HEK293 (cell line): ENCODE measurements at regions not wholly inside any gene's neighbourhood (a gene's known extent, or its start where the extent isn't known, plus 50 kb on each side); places are given as distances from the start of the nearest gene placed in this dataset.

ENCODE experiments used
- CTCF ChIA-PET: fragments of 350-600 bp; formaldehyde crosslinking; extraction: SDS; loops from one replicate; lab custom pipeline; 2021; ENCODE audit warnings: antibody characterized with exemption; lab: Yijun Ruan, JAX
- POLR2A ChIA-PET: fragments of 300-600 bp; formaldehyde crosslinking; extraction: SDS; loops from one replicate; lab custom pipeline; 2020; ENCODE audit warnings: antibody characterized with exemption, inconsistent platforms; lab: Yijun Ruan, JAX
- H3K27ac ChIP-seq: fragments of 200-500 bp; sonication (Bioruptor generic); 2 replicates; pipeline ENCODE4 v1.5.1; 2014; ENCODE audit warnings: low read depth, low read length, control low read depth, inconsistent platforms; ENCODE audit errors: extremely low read depth
- H3K36me3 ChIP-seq, 2 experiments: fragments of 200-500 bp in 1 of 2; sonication (Bioruptor generic) in 1 of 2; 1 replicate in 1 of 2; 2 replicates in 1 of 2; pipeline ENCODE4 v1.5.1; 2014 to 2017; ENCODE audit warnings: inconsistent platforms in 2 of 2, low read length in 2 of 2; ENCODE audit not compliant: control insufficient read depth in 2 of 2, insufficient read depth in 1 of 2
- H3K4me1 ChIP-seq: fragments of 200-500 bp; sonication (Bioruptor generic); 2 replicates; pipeline ENCODE4 v1.5.1; 2014; ENCODE audit warnings: mild to moderate bottlenecking, low read length, inconsistent platforms; ENCODE audit not compliant: control insufficient read depth, insufficient read depth
- H3K4me3 ChIP-seq: 2 replicates; pipeline ENCODE4 v1.5.1; 2011; ENCODE audit warnings: low read depth, mild to moderate bottlenecking, control low read depth, low read length, moderate library complexity
- H3K9me3 ChIP-seq: fragments of 200-500 bp; sonication (Bioruptor generic); 2 replicates; pipeline ENCODE4 v1.5.1; 2014; ENCODE audit warnings: low read depth, low read length, inconsistent platforms; ENCODE audit not compliant: control insufficient read depth, insufficient read depth
- ATF2 ChIP-seq: fragments of 450-650 bp; formaldehyde crosslinking; IDR thresholded peaks from 2 replicates; pipeline ENCODE4 v1.5.1; 2016; ENCODE audit warnings: missing biosample characterization, missing genetic modification characterization, low read depth
- GLI2 ChIP-seq: fragments of 450-650 bp; formaldehyde crosslinking; IDR thresholded peaks from 2 replicates; pipeline ENCODE4; 2017; ENCODE audit warnings: missing biosample characterization, missing genetic modification characterization, low read depth, borderline replicate concordance
- KLF1 ChIP-seq: fragments of 450-650 bp; formaldehyde crosslinking; IDR thresholded peaks from 2 replicates; pipeline ENCODE4 v1.5.1; 2016; ENCODE audit warnings: missing biosample characterization, missing genetic modification characterization
- MYNN ChIP-seq: fragments of 450-650 bp; formaldehyde crosslinking; IDR thresholded peaks from 2 replicates; pipeline ENCODE4 v1.5.1; 2016; ENCODE audit warnings: missing biosample characterization, missing genetic modification characterization, borderline replicate concordance
- SETDB1 ChIP-seq: IDR thresholded peaks from one replicate; pipeline ENCODE4 v1.6.1; 2017; ENCODE audit warnings: mild to moderate bottlenecking, low read length, moderate library complexity, mixed read lengths; ENCODE audit not compliant: insufficient read length
- TRIM28 ChIP-seq: IDR thresholded peaks from 2 replicates; pipeline ENCODE4 v1.6.1; 2011; ENCODE audit warnings: low read length, control low read depth, borderline replicate concordance
- ZNF114 ChIP-seq: fragments of 450-650 bp; formaldehyde crosslinking; IDR thresholded peaks from 2 replicates; pipeline ENCODE4 v1.5.0; 2017; ENCODE audit warnings: missing biosample characterization, missing genetic modification characterization
- ZNF335 ChIP-seq: fragments of 450-650 bp; formaldehyde crosslinking; conservative IDR thresholded peaks from 2 replicates; pipeline ENCODE4 v1.5.1; 2016; ENCODE audit warnings: missing biosample characterization, missing genetic modification characterization
- ZNF391 ChIP-seq: fragments of 450-650 bp; formaldehyde crosslinking; IDR thresholded peaks from 2 replicates; pipeline ENCODE4 v1.5.1; 2016; ENCODE audit warnings: low read depth, missing biosample characterization, missing genetic modification characterization, borderline replicate concordance
- ZNF707 ChIP-seq: fragments of 450-650 bp; formaldehyde crosslinking; IDR thresholded peaks from 2 replicates; pipeline ENCODE4 v1.5.1; 2016; ENCODE audit warnings: missing biosample characterization, missing genetic modification characterization
- ZSCAN30 ChIP-seq: fragments of 450-650 bp; IDR thresholded peaks from 2 replicates; pipeline ENCODE4 v1.5.1; 2018; ENCODE audit warnings: missing biosample characterization, mild to moderate bottlenecking, missing genetic modification characterization, moderate library complexity
- TF ChIP-seq, protein P1 (sequence below): fragments of 450-650 bp; formaldehyde crosslinking; IDR thresholded peaks from 2 replicates; pipeline ENCODE4 v1.5.1; 2016; ENCODE audit warnings: missing biosample characterization, missing genetic modification characterization

DNA sequence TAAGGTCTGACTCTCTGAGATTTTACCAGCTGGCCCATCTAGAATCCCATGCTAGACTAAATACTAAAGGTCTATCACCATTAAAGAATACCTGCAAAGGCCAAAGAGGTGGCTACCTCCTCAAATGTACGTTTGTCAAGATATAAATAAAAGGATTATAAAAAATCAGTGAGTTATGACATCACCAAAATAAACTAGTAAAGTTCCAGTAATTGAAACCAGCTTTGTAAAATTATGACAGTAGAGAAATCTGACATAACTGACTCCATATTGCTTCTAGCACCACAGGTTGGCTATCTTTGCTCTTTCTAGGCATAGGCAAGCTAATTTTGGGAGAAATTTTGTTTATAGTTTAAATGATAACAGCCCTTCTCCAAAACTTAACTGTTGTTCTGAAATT, 536.3 kb downstream of the TFAP2A start:
- H3K27ac ChIP-seq: no peak overlapping the region
- TF ChIP-seq ZNF707 (tag by site-specific recombination): no peak
- no peak for TF ChIP-seq ZSCAN30 (tag by site-specific recombination)
- no peak for TF ChIP-seq ZNF335 (tag by site-specific recombination)
- no peak for TF ChIP-seq ATF2 (tag by site-specific recombination)
- TF ChIP-seq MYNN: no peak
- no peak for TF ChIP-seq GLI2 (tag by site-specific recombination)
- H3K4me3 ChIP-seq: no peak overlapping the region
- peaks cover 9% of the 10 kb centered on the region for H3K4me1 ChIP-seq
- no peaks in the 10 kb centered on the region for H3K36me3 ChIP-seq
- CTCF ChIA-PET: no interaction called here
- peaks cover 2% of the 10 kb centered on the region; the same call in 1 of the 2 replicates for H3K9me3 ChIP-seq
- POLR2A ChIA-PET: no interaction called here

DNA sequence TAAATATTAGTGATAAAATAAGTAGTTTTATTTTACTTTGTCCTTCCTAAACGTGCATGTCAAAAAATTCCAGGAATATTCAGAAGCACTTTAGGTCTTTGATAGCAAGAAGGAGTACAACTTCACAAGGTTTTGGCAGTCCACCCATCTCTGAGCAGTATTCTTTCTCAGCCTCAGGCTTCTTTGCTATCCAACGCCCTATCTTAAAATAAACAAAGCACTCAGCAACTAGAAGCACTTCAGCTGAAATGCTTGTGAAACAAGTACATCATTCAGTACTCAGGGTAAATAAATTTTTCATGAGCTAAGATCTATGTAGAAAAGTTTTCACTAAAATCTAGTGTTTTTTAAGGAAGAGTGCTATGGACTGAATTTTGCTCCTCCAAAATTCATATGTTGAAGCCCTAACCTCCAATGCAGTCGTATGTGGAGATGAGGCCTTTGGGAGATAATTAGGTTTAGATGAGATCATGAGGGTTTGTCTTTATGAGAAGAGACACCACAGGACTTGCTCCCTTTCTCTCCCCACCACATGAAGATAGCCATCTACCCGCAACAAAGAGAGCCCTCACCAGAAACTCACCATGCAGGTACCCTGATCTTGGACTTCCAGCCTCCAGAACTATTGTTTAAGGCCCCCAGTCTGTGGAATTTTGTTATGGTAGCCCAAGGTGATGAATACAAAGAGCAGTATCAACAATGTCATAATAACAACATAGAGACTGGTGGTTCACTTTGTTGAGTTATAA, 539.1 kb downstream of the TFAP2A start:
- Histone ChIP-seq H3K4me1 (peaks cover 9% of the 10 kb centered on the region), H3K4me3 (no peak overlapping the region), H3K36me3 (no peaks in the 10 kb centered on the region), H3K9me3 (peaks cover 2% of the 10 kb centered on the region; the same call in 1 of the 2 replicates), H3K27ac (peak overlapping the region; percentile 11; the same call in 1 of the 2 replicates)
- ChIA-PET POLR2A (no interaction called here), CTCF (interaction anchor here (0.5 to 1.1 kb wide), 2 partner anchors 310 to 549 kb away, joined by 3 read pairs; no protein-coding TSS in a partner anchor)
- TF ChIP-seq ZNF114 (tag by site-specific recombination) (no peak), TRIM28 (peak; percentile 42; the same call in 1 of the 2 replicates)

DNA sequence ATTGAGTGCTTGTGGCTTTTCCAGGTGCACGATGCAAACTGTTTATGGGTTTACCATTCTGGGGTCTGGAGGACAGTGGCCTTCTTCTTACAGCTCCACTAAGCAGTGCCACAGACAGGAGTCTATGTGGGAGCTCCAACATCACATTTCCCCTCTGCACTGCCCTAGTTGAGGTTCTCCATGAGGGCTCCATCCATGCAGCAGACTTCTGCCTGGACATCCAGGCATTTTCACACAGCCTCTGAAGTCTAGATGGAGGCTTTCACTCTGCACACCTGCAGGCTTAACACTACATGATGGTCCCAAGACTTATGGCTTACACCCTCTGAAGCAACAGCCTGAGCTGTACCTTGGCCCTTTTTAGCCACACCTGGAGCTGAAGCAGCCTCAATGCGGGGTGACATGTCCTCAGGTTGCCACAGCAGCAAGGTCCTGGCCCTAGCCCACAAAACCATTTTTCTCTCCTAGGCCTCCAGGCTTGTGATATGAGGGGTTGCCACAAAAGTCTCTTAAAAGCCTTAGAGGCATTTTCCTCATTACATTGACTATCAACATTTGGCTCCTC, 552.2 kb downstream of the TFAP2A start:
- CTCF ChIA-PET: no interaction called here
- POLR2A ChIA-PET: no interaction called here
- no peak for TF ChIP-seq ZNF391 (tag by site-specific recombination)
- TF ChIP-seq SETDB1: peak; percentile 94
- TF ChIP-seq KLF1 (tag by site-specific recombination): no peak
- TF ChIP-seq, protein P1, sequence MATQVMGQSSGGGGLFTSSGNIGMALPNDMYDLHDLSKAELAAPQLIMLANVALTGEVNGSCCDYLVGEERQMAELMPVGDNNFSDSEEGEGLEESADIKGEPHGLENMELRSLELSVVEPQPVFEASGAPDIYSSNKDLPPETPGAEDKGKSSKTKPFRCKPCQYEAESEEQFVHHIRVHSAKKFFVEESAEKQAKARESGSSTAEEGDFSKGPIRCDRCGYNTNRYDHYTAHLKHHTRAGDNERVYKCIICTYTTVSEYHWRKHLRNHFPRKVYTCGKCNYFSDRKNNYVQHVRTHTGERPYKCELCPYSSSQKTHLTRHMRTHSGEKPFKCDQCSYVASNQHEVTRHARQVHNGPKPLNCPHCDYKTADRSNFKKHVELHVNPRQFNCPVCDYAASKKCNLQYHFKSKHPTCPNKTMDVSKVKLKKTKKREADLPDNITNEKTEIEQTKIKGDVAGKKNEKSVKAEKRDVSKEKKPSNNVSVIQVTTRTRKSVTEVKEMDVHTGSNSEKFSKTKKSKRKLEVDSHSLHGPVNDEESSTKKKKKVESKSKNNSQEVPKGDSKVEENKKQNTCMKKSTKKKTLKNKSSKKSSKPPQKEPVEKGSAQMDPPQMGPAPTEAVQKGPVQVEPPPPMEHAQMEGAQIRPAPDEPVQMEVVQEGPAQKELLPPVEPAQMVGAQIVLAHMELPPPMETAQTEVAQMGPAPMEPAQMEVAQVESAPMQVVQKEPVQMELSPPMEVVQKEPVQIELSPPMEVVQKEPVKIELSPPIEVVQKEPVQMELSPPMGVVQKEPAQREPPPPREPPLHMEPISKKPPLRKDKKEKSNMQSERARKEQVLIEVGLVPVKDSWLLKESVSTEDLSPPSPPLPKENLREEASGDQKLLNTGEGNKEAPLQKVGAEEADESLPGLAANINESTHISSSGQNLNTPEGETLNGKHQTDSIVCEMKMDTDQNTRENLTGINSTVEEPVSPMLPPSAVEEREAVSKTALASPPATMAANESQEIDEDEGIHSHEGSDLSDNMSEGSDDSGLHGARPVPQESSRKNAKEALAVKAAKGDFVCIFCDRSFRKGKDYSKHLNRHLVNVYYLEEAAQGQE (tag by site-specific recombination): no peak
- TF ChIP-seq TRIM28: peak; percentile 69; the same call in 1 of the 2 replicates
- TF ChIP-seq, all 188 proteins: peak for 2

More for the DNA sequence above, 552.2 kb downstream of the TFAP2A start:
- H3K27ac ChIP-seq: no peak overlapping the region
- H3K4me1 ChIP-seq: no peaks in the 10 kb centered on the region
- H3K36me3 ChIP-seq: no peaks in the 10 kb centered on the region
- H3K9me3 ChIP-seq: no peaks in the 10 kb centered on the region; the same call in 1 of the 2 replicates
- H3K4me3 ChIP-seq: no peak overlapping the region
